ENCODE measurements at regions not wholly inside any gene's neighbourhood (a gene's known extent, or its start where the extent isn't known, plus 50 kb on each side); places are given as distances from the start of the nearest gene placed in this dataset.

- TF ChIP-seq GABPA (IDR thresholded peaks at IDR 0.05; ENCODE audit: borderline replicate concordance, insufficient read depth, low read length) (no peak), CHD2 (IDR thresholded peaks at IDR 0.05; ENCODE audit: low read length) (no peak), CREB1 (IDR thresholded peaks at IDR 0.05) (no peak), CTCF (IDR thresholded peaks at IDR 0.05; ENCODE audit: control extremely low read depth in 1 of 3, insufficient read depth in 1 of 3, low read depth in 1 of 3, low read length in 3 of 3) (no peak), TAF1 (IDR thresholded peaks at IDR 0.05; ENCODE audit: low read depth, low read length) (no peak), POLR2AphosphoS5 (IDR thresholded peaks at IDR 0.05; ENCODE audit: low read depth, low read length) (no peak), RAD21 (IDR thresholded peaks at IDR 0.05 in 1 of 2, conservative IDR thresholded peaks at IDR 0.05 in 1 of 2; ENCODE audit: low read depth in 2 of 2, low read length in 2 of 2) (no peak), CTBP2 (IDR thresholded peaks at IDR 0.05; ENCODE audit: borderline replicate concordance, insufficient read depth, insufficient read length, low read length) (no peak), TBP (IDR thresholded peaks at IDR 0.05; ENCODE audit: low read depth, low read length) (no peak), SP2 (IDR thresholded peaks at IDR 0.05; ENCODE audit: low read length) (no peak), SIX5 (IDR thresholded peaks at IDR 0.05; ENCODE audit: low read depth, low read length) (no peak), ATF3 (IDR thresholded peaks at IDR 0.05; ENCODE audit: insufficient read depth, low read depth, low read length) (no peak), ASH2L (IDR thresholded peaks at IDR 0.05; ENCODE audit: low read length) (no peak), YY1 (IDR thresholded peaks at IDR 0.05; ENCODE audit: low read depth, low read length) (no peak)
These were observed 613.5 kb downstream of the RBFOX1 start for GRCh38 chr16:7946142-7946541.
